ENCODE measurements at regions not wholly inside any gene's neighbourhood (a gene's known extent, or its start where the extent isn't known, plus 50 kb on each side); places are given as distances from the start of the nearest gene placed in this dataset.

DNA sequence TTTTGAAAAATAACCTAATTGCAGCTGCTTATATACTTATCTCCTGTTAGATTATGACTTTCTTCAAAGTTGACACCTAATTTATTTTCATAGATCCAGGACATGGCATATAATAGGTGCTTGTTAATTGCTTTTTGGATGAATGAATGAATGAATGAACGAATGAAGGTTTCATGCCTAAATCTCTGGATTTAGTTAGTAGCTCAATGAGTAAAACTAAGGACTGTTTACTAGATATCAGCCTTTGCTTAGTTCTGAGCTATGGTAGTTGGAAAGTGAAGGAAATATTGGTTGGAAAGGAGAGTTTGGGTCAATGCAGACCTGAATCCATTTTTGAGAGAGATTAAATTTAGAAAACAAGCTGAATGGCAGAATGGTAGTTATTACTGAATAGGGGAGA, 160.4 kb upstream of the SGO1 start:
- Histone ChIP-seq H3K27me3 (no peaks in the 10 kb centered on the region), H3K36me3 (no peaks in the 10 kb centered on the region), H3K9me3 (no peaks in the 10 kb centered on the region), H3K27ac (no peak overlapping the region), H3K4me3 (replicated peaks in 1 of 3) (no peak overlapping the region), H3K4me1 (no peaks in the 10 kb centered on the region)
- no peak for TF ChIP-seq POLR2A (IDR thresholded peaks at IDR 0.05)
- TF ChIP-seq, protein P1, sequence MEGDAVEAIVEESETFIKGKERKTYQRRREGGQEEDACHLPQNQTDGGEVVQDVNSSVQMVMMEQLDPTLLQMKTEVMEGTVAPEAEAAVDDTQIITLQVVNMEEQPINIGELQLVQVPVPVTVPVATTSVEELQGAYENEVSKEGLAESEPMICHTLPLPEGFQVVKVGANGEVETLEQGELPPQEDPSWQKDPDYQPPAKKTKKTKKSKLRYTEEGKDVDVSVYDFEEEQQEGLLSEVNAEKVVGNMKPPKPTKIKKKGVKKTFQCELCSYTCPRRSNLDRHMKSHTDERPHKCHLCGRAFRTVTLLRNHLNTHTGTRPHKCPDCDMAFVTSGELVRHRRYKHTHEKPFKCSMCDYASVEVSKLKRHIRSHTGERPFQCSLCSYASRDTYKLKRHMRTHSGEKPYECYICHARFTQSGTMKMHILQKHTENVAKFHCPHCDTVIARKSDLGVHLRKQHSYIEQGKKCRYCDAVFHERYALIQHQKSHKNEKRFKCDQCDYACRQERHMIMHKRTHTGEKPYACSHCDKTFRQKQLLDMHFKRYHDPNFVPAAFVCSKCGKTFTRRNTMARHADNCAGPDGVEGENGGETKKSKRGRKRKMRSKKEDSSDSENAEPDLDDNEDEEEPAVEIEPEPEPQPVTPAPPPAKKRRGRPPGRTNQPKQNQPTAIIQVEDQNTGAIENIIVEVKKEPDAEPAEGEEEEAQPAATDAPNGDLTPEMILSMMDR (IDR thresholded peaks at IDR 0.05), result no peak
- WGBS, 2 donors, result 71 to 75% methylated on average over 1 of the region's 1 CpG
- no peak for DNase-seq
- intact Hi-C loops (cut with DNase I), result no loop called here

DNA sequence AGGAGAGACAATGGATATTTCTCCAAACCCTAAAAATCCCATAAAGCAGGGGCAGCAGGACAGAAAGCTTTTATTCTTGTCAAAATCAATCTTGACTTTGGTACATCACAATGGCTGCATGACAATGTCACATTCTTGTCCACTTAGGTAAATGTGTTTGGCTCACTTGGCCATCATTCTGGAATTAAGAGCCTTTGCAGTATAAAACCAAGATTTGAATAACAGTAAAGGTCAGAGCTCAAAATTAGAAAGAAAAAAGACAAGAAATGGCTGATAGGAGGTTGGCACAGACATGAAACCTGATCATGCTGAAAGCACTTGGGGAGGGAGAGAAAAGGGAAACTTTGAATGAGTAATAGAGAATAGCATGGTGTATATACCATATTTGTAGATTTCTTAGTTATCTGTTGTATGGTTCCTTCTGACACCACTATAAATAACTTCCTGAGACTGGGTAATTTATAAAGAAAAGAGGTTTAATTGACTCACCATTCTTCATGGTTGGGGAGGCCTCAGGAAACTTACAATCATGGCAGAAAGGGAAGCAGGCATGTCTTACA, 158.5 kb upstream of the SGO1 start:
- no peaks in the 10 kb centered on the region for H3K27me3 ChIP-seq
- H3K4me1 ChIP-seq, result no peaks in the 10 kb centered on the region
- no peak overlapping the region for H3K27ac ChIP-seq
- no peaks in the 10 kb centered on the region for H3K36me3 ChIP-seq
- no peak overlapping the region for H3K4me3 ChIP-seq (replicated peaks in 1 of 3)
- no peaks in the 10 kb centered on the region for H3K9me3 ChIP-seq
- DNase-seq, result no peak
- intact Hi-C loops (cut with DNase I), result no loop called here
- TF ChIP-seq, protein P1 (IDR thresholded peaks at IDR 0.05), result no peak
- no peak for TF ChIP-seq POLR2A (IDR thresholded peaks at IDR 0.05)

DNA sequence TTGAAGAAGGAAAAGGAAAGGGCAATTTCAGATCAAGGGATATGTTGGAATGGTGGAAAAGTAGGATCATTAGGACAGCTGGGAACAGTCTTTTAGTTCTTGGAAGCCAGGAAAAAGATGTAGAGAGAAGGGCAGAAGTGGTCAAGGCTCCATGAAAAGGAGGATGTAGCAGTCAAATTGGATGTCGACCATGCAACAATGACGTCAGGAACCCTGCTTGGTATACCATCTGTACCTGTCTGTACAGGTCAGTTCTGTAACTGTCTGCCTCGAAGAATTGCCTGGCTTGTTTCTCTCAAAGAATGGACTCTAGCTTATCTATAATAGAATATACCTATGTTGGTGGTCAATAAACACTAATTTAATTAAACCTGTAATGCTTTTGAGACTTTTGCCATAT, 157.8 kb upstream of the SGO1 start:
- 89 to 92% methylated on average over 3 of the region's 3 CpGs for WGBS, 2 donors
- no peak for TF ChIP-seq POLR2A (IDR thresholded peaks at IDR 0.05)
- TF ChIP-seq, protein P1 (IDR thresholded peaks at IDR 0.05), result no peak
- no peaks in the 10 kb centered on the region for H3K36me3 ChIP-seq
- no peaks in the 10 kb centered on the region for H3K4me1 ChIP-seq
- H3K27me3 ChIP-seq, result no peaks in the 10 kb centered on the region
- H3K4me3 ChIP-seq (replicated peaks in 1 of 3), result no peak overlapping the region
- H3K9me3 ChIP-seq, result no peaks in the 10 kb centered on the region
- H3K27ac ChIP-seq, result no peak overlapping the region
- no peak for DNase-seq
- intact Hi-C loops (cut with DNase I), result no loop called here

DNA sequence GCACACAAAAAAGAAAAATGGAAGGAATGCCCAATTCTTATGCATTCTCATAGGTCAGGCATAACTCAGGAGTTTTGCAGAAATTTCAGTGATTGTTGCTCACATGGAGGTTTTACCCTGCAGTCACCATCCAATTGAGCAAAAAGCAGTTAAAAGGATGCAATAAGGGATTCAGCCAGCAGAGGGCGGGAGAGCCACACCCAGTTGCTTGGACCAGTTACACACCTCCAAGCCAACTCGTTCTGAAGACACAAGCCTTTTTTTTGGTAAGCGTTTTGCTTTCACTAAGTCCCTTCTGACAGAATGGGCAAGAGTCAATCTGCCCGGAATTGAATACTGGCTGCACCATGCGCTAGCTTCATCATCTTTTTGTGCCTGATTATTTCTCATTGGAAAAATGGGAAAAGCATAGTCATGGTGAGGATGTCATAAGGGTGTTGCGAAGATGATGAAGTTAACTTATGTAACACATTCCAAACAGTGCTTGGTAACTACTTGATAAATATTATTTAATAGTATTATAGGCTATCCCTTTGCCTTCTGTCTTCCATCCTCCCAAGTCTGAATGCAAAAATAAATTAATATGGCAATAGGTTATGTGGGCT, 154.4 kb upstream of the SGO1 start:
- intact Hi-C loops (cut with DNase I), result no loop called here

DNA sequence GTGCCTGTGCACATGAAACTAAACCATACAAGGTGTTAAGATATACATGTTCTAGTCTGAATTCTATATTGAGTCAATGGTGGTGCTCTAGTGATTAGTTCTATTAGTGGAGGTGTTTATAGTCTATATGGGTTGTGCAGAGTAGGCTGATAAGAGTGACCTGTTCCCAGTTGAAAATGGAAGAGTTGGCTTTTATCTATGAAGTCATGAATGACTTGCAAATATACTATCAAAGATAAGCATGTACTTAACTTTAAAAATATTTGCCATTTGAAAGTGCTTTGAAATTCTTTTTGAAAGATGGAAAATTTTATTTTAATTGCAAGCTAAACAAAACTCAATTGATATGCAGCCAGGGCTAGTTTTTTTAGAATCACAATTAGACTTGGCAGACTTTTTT, 150.6 kb upstream of the SGO1 start:
- DNase-seq, result no peak
- intact Hi-C loops (cut with DNase I), result no loop called here
- Histone ChIP-seq H3K9me3 (no peaks in the 10 kb centered on the region), H3K4me3 (replicated peaks in 1 of 3) (no peak overlapping the region), H3K4me1 (no peaks in the 10 kb centered on the region), H3K27ac (no peak overlapping the region), H3K27me3 (no peaks in the 10 kb centered on the region), H3K36me3 (no peaks in the 10 kb centered on the region)
- TF ChIP-seq POLR2A (IDR thresholded peaks at IDR 0.05), result no peak
- TF ChIP-seq, protein P1 (IDR thresholded peaks at IDR 0.05), result no peak

More for the DNA sequence above, 154.4 kb upstream of the SGO1 start:
- Histone ChIP-seq H3K4me3 (replicated peaks in 1 of 3) (no peak overlapping the region), H3K4me1 (no peaks in the 10 kb centered on the region), H3K27me3 (no peaks in the 10 kb centered on the region), H3K36me3 (no peaks in the 10 kb centered on the region), H3K9me3 (no peaks in the 10 kb centered on the region), H3K27ac (no peak overlapping the region)
- TF ChIP-seq, protein P1 (IDR thresholded peaks at IDR 0.05), result peak; percentile 55 to 80 (median 72)
- no peak for TF ChIP-seq POLR2A (IDR thresholded peaks at IDR 0.05)
- 25 to 29% methylated on average over 6 of the region's 6 CpGs for WGBS, 2 donors
- peak; percentile 59 to 65 for DNase-seq

Measured in thyroid gland (tissue), 4 donors.